Fibroblast of skin of right biceps (primary cell): ENCODE measurements at regions not wholly inside any gene's neighbourhood (a gene's known extent, or its start where the extent isn't known, plus 50 kb on each side); places are given as distances from the start of the nearest gene placed in this dataset.

Source experiments
- DNase-seq: peaks from one replicate; pipeline ENCODE4 v3.0.0-alpha.2; 2013

- DNase-seq: no peak
Measured at GRCh38 chr11:92484570-92484969, 260.0 kb downstream of the FAT3 start.

- no peak for DNase-seq
Measured at GRCh38 chr11:92489826-92490399, 265.3 kb downstream of the FAT3 start.

GRCh38 chr11:92492372-92492771 lies 267.8 kb downstream of the FAT3 start:
- DNase-seq: no peak

GRCh38 chr11:92495107-92495793 lies 270.6 kb downstream of the FAT3 start:
- no peak for DNase-seq

- DNase-seq: peak; percentile 49
Measured at GRCh38 chr11:92500453-92500852, 275.8 kb downstream of the FAT3 start.

- DNase-seq: no peak
Measured at GRCh38 chr11:92501066-92501739, 276.6 kb downstream of the FAT3 start.

GRCh38 chr11:92504004-92504403 lies 279.4 kb downstream of the FAT3 start:
- no peak for DNase-seq

GRCh38 chr11:92504534-92504933 lies 279.9 kb downstream of the FAT3 start:
- no peak for DNase-seq

- DNase-seq: no peak
Measured at GRCh38 chr11:92505689-92506088, 281.1 kb downstream of the FAT3 start.

- DNase-seq: no peak
Measured at GRCh38 chr11:92506809-92507336, 282.3 kb downstream of the FAT3 start.

- no peak for DNase-seq
Measured at GRCh38 chr11:92510591-92510990, 286.0 kb downstream of the FAT3 start.

GRCh38 chr11:92511522-92512203 lies 287.0 kb downstream of the FAT3 start:
- no peak for DNase-seq

GRCh38 chr11:92512204-92512569 lies 287.6 kb downstream of the FAT3 start:
- no peak for DNase-seq

GRCh38 chr11:92523611-92524010 lies 299.0 kb downstream of the FAT3 start:
- no peak for DNase-seq

- DNase-seq: no peak
Measured at GRCh38 chr11:92524542-92524941, 299.9 kb downstream of the FAT3 start.

GRCh38 chr11:92527467-92527866 lies 302.8 kb downstream of the FAT3 start:
- DNase-seq: no peak

- DNase-seq: peak; percentile 84
Measured at GRCh38 chr11:92528001-92528400, 303.4 kb downstream of the FAT3 start.

GRCh38 chr11:92531065-92531739 lies 306.6 kb downstream of the FAT3 start:
- DNase-seq: no peak

GRCh38 chr11:92533657-92534335 lies 309.2 kb downstream of the FAT3 start:
- DNase-seq: no peak

GRCh38 chr11:92536883-92537282 lies 312.3 kb downstream of the FAT3 start:
- DNase-seq: no peak

GRCh38 chr11:92540096-92540495 lies 315.5 kb downstream of the FAT3 start:
- DNase-seq: no peak

GRCh38 chr11:92545906-92546471 lies 321.4 kb downstream of the FAT3 start:
- DNase-seq: no peak
